GM12878 (cell line): ENCODE measurements at regions not wholly inside any gene's neighbourhood (a gene's known extent, or its start where the extent isn't known, plus 50 kb on each side); places are given as distances from the start of the nearest gene placed in this dataset.

ENCODE experiments used
- BACH1 ChIP-seq: fragments of 450-650 bp; IDR thresholded peaks from 2 replicates; pipeline ENCODE4 v1.6.1; 2017; ENCODE audit warnings: mild to moderate bottlenecking, borderline replicate concordance
- CTCF ChIP-seq, 3 experiments: IDR thresholded peaks in 2 of 3; conservative IDR thresholded peaks in 1 of 3; 2 replicates each; pipeline ENCODE4 v1.5.1; 2011; ENCODE audit warnings: low read depth in 3 of 3, low read length in 3 of 3, mild to moderate bottlenecking in 3 of 3, control low read depth in 2 of 3, moderate library complexity in 2 of 3, inconsistent platforms in 1 of 3, mixed read lengths in 1 of 3; ENCODE audit not compliant: control insufficient read depth in 2 of 3, insufficient read depth in 1 of 3; ENCODE audit errors: extremely low read depth in 1 of 3
- FOS ChIP-seq: IDR thresholded peaks from 3 replicates; pipeline ENCODE4 v1.6.1; 2011; ENCODE audit warnings: borderline replicate concordance; ENCODE audit not compliant: insufficient read length; ENCODE audit errors: extremely low read depth
- NBN ChIP-seq: fragments of 450-650 bp; IDR thresholded peaks from 2 replicates; pipeline ENCODE4 v1.6.1; 2016
- POLR2A ChIP-seq: IDR thresholded peaks from 2 replicates; pipeline ENCODE4 v1.6.1; 2011; ENCODE audit warnings: low read depth, mild to moderate bottlenecking, low read length
- POLR2AphosphoS5 ChIP-seq: IDR thresholded peaks from 2 replicates; pipeline ENCODE4 v1.6.1; 2011; ENCODE audit warnings: mild to moderate bottlenecking, low read length, inconsistent platforms
- RELA ChIP-seq: fragments of 450-650 bp; IDR thresholded peaks from 2 replicates; pipeline ENCODE4 v1.8.0; 2014; ENCODE audit warnings: borderline replicate concordance; ENCODE audit not compliant: partially characterized antibody
- SIN3A ChIP-seq: IDR thresholded peaks from 2 replicates; pipeline ENCODE4 v1.6.1; 2012; ENCODE audit warnings: low read depth, low read length, improper control_type of control experiment
- SP1 ChIP-seq: IDR thresholded peaks from one replicate; pipeline ENCODE4 v1.6.1; 2011; ENCODE audit warnings: low read depth, low read length
- USF1 ChIP-seq: IDR thresholded peaks from 2 replicates; pipeline ENCODE4 v1.6.1; 2011; ENCODE audit warnings: borderline replicate concordance, low read depth, mild to moderate bottlenecking, moderate library complexity, mixed read lengths, low read length; ENCODE audit not compliant: insufficient read depth; ENCODE audit errors: extremely low read length
- TF ChIP-seq, protein P1 (sequence below): IDR thresholded peaks from 2 replicates; pipeline ENCODE4 v1.6.1; 2012; ENCODE audit warnings: low read depth, low read length, improper control_type of control experiment
- TF ChIP-seq, protein P2 (sequence below): fragments of 450-650 bp; IDR thresholded peaks from 2 replicates; pipeline ENCODE4 v1.6.1; 2017; ENCODE audit warnings: low read depth, mild to moderate bottlenecking, moderate library complexity

DNA sequence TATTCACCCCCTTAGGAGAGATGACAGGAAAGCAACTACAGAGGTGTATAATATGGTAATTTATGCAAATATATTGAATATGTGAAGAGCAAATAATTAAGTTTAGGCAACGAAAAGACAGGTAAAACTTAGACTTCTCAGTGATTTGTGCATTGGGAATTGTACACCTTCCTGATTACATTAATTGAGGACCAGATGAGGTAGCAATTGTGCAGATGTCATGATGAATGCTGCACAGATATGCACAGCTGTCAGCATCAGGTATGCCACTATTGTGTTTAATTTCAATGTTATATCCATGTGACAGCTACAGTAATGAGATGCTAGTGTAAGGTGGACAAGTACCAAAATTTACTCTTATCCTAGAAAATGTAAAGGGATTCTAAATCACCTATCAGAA lies 267.2 kb upstream of the FSIP2 start:
- TF ChIP-seq POLR2AphosphoS5, result no peak
- TF ChIP-seq SP1, result no peak
- TF ChIP-seq, protein P1, sequence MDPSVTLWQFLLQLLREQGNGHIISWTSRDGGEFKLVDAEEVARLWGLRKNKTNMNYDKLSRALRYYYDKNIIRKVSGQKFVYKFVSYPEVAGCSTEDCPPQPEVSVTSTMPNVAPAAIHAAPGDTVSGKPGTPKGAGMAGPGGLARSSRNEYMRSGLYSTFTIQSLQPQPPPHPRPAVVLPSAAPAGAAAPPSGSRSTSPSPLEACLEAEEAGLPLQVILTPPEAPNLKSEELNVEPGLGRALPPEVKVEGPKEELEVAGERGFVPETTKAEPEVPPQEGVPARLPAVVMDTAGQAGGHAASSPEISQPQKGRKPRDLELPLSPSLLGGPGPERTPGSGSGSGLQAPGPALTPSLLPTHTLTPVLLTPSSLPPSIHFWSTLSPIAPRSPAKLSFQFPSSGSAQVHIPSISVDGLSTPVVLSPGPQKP, result no peak
- TF ChIP-seq SIN3A, result no peak
- TF ChIP-seq CTCF (IDR thresholded peaks at IDR 0.05 in 2 of 3, conservative IDR thresholded peaks at IDR 0.05 in 1 of 3; ENCODE audit: control insufficient read depth in 2 of 3, extremely low read depth in 1 of 3, insufficient read depth in 1 of 3, low read depth in 3 of 3, low read length in 3 of 3), result no peak
- TF ChIP-seq, protein P2, sequence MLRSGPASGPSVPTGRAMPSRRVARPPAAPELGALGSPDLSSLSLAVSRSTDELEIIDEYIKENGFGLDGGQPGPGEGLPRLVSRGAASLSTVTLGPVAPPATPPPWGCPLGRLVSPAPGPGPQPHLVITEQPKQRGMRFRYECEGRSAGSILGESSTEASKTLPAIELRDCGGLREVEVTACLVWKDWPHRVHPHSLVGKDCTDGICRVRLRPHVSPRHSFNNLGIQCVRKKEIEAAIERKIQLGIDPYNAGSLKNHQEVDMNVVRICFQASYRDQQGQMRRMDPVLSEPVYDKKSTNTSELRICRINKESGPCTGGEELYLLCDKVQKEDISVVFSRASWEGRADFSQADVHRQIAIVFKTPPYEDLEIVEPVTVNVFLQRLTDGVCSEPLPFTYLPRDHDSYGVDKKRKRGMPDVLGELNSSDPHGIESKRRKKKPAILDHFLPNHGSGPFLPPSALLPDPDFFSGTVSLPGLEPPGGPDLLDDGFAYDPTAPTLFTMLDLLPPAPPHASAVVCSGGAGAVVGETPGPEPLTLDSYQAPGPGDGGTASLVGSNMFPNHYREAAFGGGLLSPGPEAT, result no peak
- TF ChIP-seq NBN, result no peak
- no peak for TF ChIP-seq USF1
- no peak for TF ChIP-seq FOS
- TF ChIP-seq BACH1, result no peak
- no peak for TF ChIP-seq RELA
- no peak for TF ChIP-seq POLR2A
